Germinal center (tissue), 1 donor: ENCODE measurements at regions not wholly inside any gene's neighbourhood (a gene's known extent, or its start where the extent isn't known, plus 50 kb on each side); places are given as distances from the start of the nearest gene placed in this dataset.
"Not testable (repeated sequence)": the region's sequence is repeated elsewhere in the genome, so short reads cannot be mapped to it uniquely, and the experiment has no call there.

Experiments
- DNase-seq: peaks from one replicate; pipeline ENCODE4 v3.0.0; 2012; ENCODE audit warnings: mixed read lengths, low spot score

DNA sequence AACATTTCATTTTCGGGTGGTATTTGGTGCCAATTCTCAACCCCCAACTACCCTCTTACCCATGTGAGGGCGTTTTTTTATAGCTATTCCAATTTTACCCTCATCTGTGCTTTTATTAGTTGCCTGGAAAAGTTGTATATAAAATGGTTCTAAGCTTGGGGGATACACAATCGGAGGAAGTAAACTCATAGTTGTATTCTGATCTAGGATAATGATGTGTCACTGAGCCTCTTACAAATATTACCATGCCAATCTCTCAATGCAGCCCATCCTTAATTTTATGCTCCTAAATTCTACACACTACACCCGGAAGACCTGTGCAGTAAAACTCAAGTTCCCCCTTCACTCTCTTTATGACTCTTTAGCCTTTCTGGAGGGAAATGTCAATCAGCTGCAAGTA lies 1206.5 kb upstream of the FLRT2 start:
- no peak for DNase-seq

DNA sequence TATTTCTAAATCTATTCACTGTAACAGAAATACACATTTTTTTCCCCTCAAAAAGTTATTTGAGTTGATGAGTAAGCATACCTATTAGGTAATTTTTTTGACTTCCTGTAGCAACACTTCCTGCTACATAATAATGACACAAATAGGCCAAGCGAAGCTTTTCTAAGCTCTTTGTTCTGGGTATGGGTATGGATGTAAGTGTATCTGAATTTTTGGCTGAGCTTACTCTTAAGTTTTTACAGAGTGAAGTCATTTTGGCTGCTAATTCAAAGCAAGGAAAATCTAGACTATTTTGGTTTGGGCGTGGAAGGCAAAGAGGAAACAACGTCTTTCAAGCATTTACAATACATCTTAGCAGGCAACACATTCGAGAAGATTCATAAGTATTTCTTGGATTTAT lies 1206.0 kb upstream of the FLRT2 start:
- DNase-seq, result no peak

DNA sequence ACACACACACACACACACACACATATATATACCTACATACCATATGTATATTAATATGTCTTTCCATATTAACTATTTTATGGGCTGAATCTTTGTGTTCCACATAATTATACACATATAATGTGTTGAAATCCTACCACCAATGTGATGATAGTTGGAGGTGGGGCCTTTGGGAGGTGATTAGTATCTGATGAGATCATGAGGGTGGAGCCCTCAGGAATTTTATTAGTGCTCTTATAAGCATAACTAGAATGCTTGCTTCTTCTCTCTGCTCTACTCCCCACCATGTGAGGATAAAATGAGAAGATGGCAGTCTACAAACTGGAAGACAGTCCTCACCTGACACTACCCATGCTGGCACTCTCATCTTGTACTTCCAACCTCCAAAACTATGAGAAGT lies 1193.5 kb upstream of the FLRT2 start:
- DNase-seq, result no peak

DNA sequence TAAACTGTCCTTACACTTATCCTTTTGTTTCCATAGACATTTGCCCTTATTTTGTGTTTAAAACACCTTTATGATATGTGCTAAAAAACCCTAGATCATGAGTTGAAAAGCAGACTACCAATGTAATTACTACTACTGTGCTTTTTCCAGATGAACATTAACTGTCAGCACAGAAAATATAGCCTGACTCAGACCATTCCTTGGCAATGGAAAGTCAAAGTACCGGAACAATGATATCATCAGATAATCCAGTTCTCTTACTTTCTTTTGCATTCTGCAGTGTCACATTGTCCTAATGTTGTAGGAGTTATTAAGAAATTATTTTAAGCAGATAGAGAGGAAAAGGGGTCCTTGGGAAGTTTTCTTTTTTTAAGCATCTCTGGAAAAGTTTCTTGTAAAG lies 1189.0 kb upstream of the FLRT2 start:
- no peak for DNase-seq

DNA sequence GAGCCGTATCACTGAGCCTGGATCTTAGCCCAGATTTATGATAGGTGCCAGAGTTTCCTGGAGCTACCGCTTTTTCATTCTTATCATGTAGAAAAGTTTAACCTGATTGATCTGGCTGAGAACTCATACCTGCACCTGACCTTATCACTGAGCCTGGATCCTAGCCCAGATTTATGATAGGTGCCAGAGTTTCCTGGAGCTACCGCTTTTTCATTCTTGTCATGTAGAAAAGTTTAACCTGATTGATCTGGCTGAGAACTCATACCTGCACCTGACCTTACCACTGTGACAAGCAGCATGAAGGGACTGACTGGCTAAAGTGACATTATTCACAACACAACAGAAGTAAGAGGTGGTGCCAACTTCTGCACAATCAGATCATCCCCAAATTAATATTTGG lies 1188.1 kb upstream of the FLRT2 start:
- not testable (repeated sequence) for DNase-seq

DNA sequence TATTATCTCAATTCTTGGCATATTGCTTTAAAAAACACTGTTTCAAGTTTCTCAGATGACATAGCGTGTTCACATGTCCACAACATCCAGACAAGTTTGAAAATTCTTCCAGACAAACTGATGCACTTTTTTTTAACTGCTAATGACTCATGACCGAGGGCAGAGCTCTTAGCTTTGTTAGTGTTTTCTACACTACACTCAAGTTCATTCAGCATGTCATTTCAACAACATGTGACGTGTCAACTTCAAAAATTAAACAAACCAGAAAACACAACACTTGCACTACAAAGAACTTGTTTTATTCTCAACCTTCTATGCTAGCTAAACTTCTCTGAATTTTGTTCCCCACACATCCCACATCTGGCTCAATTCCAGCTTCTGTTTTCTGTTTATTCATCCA lies 1186.3 kb upstream of the FLRT2 start:
- no peak for DNase-seq

DNA sequence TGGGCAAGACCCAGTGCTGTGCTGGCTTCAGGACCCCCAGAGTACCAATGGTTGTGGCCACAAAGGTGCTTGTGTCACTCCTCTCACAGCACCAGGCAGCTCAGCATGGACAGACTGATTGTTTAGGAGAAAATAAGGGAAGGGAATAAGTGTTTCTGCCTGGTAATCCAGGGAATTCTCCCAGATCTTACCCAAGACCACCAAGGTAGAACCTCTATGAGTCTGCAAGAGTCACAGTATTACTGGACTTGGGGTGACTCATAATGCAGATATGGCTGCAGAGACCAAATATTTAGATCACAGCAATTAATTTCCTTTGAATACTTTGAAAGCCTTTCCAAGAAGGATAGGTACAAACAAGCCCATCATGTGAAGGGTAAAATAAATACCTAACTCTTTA lies 1178.3 kb upstream of the FLRT2 start:
- no peak for DNase-seq

DNA sequence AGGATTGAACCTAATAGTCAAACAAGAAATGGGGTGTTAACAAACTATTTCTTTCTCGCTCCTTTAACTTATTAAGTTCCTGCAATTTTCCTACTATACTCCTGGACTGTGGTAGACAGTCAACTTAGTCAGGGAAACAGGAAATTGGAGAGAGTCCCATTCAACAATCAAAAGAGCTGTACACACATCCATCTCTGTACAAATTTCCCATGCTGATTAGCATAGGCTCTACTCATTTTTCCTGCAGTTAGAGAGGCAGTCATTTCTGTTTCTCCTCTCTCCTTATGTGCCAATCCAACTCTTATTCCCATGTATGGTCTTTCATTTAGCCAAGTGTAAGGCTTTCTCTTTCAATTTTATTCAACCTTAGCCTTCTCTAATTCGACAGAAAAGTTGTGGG lies 1168.5 kb upstream of the FLRT2 start:
- DNase-seq, result no peak

DNA sequence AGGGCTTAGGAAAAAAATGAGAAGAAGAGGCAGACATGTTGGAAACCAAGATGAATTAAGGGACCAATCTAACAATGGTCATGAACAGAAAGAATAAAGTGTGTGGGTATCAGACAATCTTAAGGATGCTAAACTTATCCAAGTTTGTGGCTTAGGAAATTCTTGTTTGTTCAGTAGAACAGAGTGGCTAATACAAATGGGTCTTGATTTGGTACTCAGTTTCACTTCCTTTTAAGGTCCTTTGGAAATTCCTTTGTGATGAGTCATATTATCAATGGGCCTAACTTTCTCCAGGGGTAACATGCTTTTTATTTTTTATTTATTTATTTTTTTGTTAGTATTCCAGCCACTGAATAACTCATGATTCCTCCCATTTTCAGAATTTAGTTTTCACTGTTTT lies 1154.7 kb upstream of the FLRT2 start:
- DNase-seq, result no peak

DNA sequence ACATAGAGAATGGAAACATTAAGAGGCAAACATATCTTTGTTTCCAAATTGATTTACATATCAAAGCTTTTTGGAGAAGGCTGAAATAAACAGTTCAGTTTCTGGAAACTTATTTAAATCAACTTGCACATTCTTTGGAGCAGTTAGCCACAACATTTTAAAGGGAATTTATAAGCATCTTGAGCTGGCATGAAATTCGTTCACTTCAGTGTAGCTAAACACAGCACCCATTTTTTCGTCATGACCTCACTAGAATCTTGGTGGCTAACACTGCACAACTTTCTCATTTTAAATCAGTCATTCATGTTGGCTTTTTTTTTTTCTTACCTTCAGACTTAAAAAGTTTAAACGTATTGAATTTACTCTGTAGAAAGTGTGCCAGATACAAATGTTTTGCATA lies 1139.9 kb upstream of the FLRT2 start:
- no peak for DNase-seq

DNA sequence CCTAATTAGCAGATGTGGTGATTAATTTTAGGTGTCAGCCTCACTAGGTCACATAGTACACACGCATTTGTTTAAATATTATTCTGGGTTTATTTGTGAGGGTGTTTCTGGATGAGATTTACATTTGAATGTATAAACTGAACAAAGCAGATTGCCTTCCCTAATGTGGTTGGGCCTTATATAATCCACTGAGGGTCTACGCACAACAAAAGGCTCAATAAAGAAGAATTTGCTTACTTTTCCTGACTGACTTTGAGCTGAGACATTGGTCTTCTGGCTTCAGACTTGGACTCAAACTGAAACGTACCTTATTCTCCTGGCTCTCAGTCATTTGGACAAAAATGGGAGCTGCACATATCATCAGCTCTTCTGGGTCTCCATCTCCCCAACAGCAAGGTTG lies 1132.3 kb upstream of the FLRT2 start:
- no peak for DNase-seq

DNA sequence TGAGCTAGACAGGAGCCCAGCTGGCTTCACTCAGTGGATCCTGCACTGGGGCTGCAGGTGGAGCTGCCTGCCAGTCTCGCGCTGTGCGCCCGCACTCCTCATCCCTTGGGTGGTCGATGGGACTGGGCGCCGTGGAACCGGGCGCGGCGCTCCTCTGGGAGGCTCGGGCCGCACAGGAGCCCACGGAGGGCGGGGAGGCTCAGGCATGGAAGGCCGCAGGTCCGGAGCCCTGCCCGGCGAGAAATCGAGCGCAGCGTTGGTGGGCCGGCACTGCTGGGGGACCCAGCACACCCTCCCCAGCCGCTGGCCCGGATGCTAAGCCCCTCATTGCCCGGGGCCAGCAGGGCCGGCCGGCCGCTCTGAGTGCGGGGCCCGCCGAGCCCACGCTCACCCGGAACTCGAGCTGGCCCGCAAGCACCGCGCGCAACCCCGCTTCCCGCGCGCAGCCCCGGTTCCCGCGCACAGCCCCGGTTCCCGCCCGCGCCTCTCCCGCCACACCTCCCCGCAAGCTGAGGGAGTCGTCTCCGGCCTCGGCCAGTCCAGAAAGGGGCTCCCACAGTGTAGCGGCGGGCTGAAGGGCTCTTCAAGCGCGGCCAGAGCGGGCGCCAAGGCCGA lies 1130.5 kb upstream of the FLRT2 start:
- no peak for DNase-seq

DNA sequence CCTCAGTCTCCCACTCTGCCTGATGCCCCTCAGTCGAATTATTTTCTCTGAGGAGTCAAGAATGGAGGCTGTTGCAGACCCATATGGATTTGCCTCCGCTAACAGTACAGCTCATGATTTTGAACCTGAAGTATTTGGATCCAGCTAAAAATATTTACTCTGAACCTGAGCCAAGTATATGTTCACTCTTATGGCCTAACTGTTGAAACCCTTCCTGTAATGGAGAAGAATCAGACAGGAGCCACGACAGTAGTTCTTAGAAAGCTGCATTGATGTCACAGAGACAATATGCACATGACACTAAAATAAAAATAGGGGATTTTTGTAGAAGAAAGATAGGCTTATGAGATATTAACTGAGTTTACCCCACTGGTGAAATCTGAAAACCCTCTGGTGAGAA lies 1128.3 kb upstream of the FLRT2 start:
- no peak for DNase-seq

DNA sequence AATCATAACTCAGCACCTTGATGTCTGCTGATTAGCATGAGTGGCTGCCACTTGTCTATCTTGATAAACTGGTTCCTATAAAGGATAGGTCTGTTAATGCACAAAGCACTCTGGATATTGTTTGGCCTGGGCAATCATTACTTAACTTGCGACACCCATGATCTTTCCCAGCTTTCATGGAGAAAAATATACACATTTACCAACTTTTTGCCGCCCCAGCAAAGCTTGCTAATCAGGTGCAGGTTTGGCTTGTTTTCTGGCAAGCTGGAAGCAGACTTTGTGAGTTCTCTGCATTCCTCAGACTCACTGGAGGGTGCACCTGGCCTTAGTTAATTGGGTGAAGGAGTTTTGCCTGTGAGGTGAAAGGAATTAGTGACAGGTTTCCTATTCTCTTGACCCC lies 1126.4 kb upstream of the FLRT2 start:
- no peak for DNase-seq

DNA sequence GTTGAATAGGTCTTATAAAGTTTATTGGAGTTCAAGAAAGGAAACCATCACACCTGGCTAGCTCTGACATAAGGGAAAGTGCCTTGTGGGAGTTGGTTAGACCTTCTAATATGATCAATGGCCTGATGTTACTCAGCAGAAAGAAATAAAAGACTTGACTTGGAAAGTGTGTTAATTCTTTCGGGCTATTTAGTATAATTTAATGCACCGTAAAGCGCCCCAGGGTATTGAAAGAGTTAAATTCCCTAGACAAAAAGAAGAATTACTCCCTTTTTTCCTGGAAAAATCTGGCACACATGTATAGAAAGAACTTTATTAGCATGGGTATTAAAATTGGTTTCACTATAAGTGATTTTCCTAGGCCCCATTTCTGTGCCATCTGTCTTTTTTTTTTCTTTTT lies 1125.7 kb upstream of the FLRT2 start:
- DNase-seq, result no peak

DNA sequence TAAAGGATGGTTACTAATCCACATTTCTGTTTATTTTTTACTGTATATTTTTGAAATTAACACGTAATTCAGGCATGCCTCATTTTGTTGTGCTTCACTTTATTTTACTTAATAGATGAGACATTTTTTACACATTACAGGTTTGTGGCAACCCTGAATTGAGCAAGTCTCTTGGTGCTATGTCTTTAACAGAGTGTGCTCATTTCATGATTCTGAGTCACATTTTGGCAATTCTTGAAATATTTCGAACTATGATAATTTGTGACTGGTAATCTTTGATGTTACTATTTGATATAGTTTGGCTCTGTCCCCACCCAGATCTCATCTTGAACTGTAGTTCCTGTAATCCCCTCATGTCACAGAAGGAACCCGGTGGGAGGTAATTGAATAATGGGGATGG lies 1120.5 kb upstream of the FLRT2 start:
- no peak for DNase-seq

DNA sequence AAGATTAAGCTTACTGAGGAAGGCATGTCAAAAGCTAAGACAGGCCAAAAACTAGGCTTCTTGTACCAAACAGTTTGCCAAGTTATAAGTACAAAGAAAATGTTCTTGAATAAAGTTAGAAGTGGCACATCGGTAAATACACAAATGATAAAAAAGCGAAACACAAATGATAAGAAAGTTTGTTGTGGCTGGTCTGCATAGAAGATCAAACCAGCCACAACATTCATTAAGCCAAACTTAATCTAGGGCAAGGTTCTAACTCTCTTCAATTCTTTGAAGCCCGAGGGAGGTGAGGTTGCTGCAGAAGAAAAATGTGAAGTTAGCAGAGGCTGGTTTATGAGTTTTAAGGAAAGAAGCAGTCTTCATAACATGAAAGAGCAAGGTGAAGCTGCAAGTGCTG lies 1119.6 kb upstream of the FLRT2 start:
- DNase-seq, result no peak

DNA sequence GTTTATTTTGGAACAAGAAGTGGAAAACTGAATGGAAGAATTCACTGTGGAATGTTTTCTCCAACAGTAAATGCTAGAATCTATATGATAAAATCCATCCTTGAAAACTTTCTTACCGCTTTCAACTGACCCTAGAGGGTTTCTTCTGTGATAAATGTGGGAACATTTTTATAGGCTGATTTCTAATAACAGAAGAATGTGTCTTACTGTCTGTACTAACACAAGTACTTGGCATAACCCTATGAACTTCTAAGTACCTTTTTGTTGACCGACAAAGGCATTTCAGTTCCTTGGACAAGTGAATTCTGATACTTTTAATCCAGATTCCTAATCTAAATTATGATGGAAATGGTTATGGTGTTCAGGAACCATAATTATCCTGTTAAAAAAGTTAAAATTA lies 1109.7 kb upstream of the FLRT2 start:
- DNase-seq, result no peak

DNA sequence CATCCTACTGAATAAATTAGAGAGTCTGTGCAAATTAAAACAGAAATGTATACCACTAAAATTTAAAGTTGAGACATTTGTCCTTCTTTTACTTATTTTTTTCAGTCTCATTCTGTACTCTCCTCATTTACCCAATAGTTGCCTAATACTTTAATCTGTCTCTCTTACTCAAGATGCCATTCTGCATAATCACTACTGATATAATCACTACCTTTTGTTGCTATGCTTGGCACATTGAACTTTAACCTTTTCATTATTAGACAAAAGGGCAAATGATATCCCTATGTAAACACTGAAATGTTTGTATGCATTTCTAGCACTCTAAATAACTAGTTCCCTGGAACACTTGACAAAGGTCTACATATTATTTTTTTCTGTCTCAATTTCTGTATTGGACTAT lies 1108.3 kb upstream of the FLRT2 start:
- no peak for DNase-seq

DNA sequence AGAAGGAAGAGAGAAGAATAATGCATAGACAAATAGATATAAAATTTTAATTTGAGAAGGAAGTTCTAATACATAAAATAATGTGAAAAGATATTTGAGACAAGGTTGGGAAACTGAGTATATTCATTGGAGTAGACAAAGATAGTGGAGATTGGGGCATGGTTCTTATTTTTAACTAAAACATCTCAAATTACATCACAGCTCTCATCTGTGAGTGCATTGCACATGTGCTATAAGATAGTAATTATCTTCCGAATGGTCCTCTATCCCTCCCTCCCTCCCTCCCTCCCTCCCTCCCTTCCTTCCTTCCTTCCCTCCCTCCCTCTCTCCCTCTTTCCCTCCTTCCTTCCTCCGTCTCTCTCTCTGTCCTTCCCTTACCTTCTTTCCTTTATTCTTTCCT lies 1104.0 kb upstream of the FLRT2 start:
- no peak for DNase-seq

DNA sequence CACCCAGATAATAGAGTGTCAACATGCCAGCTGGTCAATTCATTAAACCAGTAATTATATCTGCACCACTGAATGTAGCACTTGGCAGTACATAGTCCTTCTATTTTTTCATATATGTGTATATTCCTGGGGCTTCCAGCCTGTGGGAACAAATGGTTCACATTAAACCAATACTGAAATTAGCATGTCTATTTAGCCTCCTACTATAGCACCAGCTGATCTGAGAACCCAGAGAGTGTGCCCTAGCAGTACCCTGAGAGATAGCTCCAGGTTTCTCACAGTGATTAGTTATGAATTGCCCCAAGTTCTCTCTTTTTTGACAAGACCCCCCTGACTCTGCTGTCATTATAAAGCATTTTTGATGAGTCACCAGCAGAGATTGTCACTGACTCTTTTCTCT lies 1097.3 kb upstream of the FLRT2 start:
- no peak for DNase-seq

DNA sequence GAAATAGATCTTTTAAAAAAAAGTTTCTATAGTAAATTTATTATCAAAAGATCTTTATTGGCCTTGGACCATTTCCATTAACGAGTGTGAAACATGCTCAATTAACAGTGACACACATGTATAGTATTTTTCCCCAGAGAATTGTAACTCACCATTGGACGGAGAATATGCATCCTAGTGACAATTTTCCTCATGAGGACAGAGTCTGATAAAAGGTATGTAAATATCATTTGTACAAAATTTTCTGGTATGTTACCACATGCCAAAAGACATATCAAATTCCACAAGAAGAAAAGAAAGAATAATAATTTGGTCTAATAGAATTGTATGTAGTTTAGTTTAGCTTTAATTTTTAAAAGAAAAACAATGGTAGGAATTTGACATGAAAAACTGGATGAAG lies 1096.0 kb upstream of the FLRT2 start:
- DNase-seq, result no peak

DNA sequence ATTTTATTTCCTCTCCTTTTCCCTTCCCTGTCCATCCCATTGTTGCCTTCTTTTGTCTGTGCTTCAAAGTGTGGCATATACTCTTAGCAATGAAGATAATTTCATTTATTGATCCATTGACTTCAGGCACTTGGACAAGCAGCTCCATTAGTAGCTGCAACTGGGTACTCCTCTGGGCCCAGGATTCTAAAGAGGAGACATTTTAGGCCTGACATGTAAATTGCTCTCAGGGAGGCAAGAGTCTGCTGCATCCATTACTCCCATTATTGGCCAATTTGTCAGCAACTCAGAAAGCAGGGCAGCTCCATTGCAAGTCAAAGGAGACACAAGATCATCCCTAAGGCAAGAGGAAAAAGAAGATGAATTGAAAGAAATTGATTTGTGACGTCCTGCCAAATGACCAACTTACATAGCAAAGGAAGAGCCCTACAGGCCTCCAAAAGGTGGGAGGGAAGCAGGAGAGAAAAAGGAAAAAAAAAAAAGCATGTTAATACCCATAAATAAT lies 1094.1 kb upstream of the FLRT2 start:
- DNase-seq, result no peak

DNA sequence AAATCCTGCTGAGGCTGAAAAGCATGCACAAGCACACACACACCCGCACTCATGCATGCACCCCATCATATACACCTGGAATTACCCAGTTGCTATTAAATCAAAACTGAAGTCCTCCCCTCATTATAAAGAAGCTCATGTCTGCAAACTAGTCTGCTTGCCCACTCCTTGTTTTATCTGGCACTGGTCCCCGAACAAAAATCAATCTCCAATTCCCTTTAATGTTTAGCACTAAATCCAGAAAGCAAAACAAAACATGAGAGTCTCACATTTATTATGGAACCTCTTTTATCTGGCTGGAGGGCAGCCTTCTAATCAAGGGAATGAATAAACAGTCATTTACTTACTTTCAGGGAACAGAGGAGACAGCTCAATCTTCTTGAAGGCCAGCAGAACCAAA lies 1093.4 kb upstream of the FLRT2 start:
- DNase-seq, result no peak

DNA sequence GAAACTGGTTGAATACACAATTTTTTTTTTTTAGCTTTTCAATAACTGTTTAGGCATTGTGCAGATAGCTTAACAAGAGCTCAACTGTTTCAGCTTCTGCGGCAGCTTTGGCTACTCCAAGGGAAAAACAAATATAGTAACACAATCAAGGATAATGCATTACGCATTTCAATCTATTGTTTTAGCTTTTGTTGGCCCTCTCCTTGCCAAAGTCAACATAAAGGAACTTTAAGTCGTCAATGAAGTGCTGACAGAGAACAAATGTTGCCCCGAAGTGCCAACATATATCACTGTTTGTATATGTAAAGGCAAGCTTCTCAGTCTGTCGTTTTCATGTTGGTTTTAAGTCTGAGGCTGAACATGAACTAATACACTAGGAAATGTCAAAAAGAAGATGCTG lies 1087.4 kb upstream of the FLRT2 start:
- DNase-seq, result no peak
